ENCODE measurements at regions not wholly inside any gene's neighbourhood (a gene's known extent, or its start where the extent isn't known, plus 50 kb on each side); places are given as distances from the start of the nearest gene placed in this dataset.

DNA sequence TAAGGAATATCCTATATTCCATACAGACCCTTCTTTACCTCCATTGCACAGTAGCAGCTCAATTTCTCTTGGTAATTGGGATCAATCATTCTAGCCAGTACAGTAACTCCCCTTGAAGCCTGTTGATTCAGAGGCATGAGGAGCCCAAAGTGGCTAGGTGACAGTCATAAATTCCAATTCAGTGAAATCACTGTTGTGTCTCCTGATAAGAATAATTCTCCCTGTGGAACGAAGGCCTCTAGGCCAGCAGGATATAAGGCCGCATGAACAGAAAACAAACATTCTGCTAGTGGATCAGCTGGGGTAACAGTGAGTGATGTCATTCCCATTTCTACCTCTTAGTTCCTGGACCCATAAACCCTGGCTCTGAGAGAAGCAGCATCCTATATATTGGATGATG lies 696.3 kb downstream of the NR2F2 start:
- no peak for DNase-seq

DNA sequence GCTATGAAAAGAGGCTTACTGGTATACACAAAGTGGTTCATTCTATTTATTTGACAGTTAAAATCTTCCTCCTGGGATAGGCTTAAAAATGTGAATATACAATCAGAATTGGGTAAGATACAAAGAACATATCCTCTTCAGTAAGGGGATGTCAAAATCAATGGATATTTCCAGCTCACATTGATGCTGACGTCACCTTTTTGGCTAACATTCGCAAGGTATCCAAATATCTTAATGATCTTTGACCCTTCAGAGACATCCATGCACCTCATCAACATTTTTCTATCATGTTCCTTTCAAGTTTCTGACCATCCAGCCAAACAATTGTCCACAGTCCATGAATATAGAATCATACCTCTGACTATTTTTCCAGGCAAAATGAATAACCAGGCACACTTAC lies 697.3 kb downstream of the NR2F2 start:
- no peak for DNase-seq

DNA sequence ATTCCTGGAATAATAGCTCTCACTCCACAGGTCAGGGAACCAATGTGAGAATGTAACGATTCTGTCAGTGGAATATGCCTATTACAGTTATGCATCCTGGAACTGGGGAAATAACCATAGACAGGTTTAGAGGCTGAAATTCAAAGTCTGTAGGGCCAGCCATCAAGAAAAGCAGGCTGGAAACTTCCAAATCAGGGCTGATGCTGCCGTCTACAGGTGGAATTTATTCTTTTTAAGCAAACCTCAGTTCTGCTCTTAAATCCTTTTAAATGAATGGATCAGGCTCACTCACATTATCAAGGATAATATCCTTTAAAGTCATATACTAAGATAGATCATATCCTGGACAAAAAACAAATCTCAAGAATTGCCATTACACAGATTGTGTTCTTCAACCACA lies 699.8 kb downstream of the NR2F2 start:
- no peak for DNase-seq

DNA sequence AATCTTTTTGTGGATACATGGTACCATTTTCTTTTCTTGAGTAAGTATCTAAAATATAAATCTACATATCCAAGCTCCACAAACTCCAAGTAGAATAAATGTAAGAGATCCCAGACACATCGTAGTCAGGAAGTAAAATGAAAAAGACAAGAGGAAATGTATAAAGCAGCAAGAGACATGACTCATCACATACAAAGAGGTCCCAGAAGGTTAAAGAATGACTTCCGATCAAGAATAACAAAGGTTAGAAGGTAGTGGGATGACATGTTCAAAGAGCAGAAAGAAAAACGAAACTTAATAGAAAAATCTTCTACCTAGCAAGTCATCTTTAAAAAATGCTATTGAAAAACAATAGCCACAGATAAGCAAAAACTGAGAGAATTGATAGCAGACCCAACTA lies 705.8 kb downstream of the NR2F2 start:
- DNase-seq = no peak

DNA sequence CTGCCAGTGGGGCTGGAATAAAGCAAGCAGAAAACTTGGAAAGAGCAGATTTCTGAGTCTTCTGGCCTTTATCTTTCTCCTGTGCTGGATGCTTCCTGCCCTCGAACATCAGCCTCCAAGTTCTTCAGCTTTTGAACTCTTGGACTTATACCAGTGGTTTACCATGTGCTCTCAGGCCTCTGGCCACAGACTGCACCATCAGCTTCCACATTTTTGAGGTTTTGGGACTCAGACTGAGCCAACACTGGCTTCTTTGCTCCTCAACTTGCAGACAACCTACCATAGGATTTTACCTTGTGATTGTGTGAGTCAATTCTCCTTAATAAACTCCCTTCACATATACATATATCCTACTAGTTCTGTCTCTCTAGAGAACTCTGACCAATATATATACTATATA lies 706.6 kb downstream of the NR2F2 start:
- no peak for DNase-seq

DNA sequence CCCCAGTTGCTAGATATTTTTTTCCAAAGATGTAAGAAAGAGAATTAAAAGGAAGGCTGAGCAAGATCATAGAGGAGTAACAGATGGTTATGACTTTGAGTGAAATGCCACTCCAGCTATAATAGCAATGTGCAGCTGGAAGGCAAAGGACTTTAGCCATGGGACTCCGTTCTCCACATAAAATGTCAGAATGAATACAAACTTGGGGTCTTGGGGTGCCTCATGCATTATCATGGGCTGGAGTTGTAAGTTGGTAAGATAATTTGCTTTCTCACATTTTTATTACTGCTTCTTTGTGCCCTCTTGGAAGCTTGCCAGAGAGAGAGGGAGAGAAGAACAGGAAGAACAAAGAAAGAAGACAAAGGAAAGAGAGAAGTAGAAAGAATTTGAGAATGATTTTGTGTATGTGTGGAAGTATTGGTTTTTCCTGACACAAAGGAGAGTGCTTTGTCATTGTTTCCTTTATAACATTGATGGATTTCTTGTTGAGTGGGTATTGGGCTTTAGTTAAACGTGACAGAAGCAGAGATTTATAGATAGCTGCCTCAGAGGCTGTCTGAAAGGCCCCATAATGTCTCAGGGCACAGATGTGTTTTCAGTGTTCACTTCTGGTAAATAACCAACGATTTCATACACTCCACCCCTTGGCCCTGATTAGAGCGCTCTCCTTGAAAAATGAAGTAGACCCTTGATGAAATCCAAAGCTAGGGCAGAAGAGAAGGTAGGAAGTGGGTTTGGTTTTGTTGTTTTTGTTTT lies 715.3 kb downstream of the NR2F2 start:
- DNase-seq = no peak

DNA sequence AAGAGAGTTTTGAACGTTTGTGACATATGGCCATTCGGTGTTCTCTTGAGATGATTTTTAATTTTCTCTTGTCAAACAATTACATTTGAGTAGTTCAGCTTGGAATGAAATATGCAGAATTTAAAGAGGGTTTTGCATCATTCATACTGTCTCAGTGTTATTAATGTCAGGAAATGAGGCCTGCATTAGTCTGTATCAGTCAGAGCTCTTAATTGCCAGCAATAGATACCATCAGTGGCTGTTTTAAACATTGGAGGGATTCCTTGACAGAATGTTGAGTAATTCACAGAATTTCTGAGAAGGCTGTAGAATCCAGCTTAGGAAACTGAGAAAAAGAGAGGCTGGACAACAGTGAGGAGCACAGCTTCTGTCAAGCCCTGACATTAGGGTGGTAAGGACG lies 722.0 kb downstream of the NR2F2 start:
- no peak for DNase-seq

DNA sequence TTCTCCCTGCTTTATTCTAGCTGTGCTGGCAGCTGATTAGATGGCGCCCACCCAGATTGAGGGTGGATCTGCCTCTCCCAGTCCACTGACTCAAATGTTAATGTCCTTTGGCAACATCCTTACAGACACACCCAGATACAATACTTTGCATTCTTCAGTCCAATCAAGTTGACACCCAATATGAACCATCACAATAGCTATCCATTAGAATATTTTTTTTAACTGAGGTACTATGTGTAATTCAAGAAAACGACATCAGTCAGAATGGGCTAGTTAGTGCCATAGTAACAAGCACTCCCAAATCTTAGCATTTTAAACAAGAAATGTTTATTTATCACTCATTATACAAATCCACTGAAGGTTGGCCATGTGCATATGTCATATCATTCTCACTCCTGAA lies 723.1 kb downstream of the NR2F2 start:
- DNase-seq = no peak

DNA sequence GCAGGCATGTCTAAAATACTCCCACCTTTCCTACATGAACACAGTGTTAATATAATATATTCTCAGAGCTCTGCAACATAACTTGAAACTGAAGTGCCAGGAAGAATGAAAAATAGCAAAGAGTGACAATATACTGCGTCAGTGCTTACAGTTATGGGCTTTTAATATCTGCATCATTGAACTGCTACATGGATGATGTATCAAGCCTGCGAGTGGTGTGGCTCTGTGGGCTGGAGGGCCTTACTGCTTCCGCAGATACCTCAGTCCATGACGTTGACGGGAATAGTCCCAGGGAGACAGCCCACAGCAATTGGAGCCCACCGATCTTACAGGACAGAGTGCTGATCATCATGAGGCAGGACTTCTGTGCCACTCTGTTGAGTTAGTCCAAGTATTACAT lies 727.0 kb downstream of the NR2F2 start:
- no peak for DNase-seq

DNA sequence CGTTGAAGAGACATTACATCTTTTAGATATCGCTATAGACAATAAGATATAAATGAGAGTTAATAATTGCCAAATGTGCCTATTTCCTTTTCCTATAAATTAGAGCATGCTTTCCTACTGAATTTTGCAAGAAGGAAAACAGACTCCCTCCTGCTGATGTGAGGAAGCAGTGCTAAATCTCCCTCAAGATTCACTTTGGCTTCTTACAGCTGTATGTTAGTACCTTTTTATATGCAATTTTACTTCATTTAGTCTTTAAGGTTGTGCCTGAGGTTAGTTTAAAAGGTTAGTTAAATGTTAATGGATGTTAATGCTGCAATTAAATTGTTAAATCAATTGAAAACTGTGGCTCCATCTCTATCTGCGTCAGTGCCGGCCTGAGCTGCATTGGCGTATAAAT lies 728.8 kb downstream of the NR2F2 start:
- no peak for DNase-seq

DNA sequence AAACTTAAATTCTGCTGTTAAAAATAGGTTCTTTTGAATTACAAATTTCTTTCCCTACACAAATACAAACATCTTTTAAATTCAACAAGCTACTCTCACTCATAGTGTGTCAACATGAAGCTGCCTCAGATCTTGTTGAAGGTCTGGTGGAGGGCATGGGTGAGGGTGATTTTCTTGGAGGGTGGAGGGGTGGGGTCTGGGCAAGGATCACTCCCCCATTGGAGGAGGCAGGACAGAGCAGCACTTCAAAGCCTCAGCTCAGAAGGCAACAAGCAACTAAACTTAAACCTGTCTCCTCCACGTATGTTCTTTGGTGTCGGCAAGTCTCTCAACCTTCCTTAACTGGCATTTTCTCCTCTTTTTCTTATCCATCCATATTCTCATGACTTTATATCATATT lies 730.9 kb downstream of the NR2F2 start:
- no peak for DNase-seq

DNA sequence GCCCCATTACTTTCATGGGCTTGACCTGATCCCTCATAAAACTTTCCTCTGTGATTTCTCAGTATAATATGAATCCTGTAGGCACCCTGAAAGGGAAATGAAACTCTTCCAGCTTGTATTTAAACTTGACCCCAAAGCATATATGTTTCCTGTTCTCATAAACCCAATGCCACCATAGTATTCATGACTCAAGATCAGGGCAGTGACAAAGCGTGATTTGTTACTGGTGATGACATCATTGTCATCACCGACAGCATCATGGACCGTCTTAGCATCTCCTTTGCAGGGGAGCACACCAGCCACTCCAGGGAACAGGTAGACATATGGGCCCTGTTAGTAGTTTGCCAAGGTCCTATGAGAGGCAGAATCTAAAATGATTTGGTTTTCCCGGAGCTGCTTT lies 741.2 kb downstream of the NR2F2 start:
- no peak for DNase-seq

DNA sequence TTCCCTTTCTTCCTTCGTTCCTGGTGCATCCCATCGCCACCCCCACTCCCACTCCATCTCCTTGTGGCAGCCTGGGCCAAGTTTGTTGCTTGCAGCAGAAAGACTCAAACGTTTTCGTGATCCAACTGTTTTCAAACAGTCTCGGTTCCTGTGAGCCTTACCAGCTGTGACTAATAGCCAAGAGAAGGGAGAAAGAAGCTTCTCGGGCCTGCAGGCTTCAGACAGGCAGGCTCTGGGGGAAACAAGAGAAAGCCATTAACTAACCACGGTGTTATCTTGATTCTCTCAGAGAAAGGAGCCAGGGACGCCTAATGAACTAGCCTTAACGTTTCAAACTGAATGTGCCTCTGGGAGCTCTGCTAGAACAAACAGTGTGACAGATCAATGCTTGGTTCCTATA lies 742.0 kb downstream of the NR2F2 start:
- DNase-seq = no peak

DNA sequence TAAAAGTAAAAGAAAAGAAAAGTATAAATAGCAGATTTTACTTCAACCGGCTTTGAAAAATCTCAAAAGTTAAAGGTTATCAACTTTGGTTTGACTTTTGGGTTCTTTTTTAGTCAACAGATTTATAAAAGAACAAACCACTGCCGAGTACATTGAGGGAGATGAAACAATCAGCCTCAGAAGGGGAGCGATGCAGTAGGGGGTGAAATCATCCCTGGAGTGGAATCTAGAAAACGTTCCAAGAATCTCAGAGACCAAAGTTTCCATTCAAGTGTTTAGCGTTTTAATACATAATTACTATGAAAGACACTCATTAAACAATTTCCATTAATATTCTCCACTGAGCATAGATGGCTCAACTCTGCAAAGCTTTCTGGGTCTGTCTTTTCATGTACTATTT lies 745.5 kb downstream of the NR2F2 start:
- no peak for DNase-seq

DNA sequence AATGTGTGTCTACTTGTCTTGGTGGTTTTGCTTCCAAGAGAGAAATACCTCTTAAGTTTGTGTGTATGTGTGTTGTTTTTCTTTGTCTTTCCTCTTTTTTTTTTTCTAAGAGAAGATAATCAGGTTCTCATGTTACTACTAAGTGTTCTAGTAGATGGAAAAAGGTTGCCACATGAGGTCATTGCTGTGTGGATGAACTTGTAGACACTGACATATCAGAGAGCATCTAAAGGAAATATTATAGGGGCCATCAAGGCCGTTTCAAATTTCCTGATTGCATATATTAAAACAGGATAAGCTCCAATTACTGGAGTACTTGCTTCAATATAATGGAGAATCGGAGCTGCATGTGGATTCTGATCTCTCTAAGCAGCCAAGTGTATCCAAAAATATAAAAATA lies 747.5 kb downstream of the NR2F2 start:
- DNase-seq = no peak

DNA sequence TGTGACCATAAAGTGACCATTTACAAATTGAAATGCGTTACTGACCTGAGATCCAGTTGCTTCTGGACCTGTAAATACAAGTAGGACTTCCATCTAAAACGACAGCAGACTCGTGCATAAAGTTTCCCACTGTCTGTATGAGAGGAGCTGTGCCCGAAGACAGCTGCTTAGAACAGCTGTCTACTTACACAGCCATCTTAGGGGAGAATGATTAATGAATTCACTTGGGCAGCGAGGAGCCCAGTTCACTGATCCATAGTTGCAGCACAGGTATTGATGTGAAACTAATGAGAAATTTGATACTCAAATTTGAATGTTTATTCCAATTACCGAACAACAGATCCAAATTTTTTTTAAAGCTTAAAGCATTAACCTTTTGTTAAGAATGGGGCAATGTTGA lies 748.1 kb downstream of the NR2F2 start:
- DNase-seq = no peak

DNA sequence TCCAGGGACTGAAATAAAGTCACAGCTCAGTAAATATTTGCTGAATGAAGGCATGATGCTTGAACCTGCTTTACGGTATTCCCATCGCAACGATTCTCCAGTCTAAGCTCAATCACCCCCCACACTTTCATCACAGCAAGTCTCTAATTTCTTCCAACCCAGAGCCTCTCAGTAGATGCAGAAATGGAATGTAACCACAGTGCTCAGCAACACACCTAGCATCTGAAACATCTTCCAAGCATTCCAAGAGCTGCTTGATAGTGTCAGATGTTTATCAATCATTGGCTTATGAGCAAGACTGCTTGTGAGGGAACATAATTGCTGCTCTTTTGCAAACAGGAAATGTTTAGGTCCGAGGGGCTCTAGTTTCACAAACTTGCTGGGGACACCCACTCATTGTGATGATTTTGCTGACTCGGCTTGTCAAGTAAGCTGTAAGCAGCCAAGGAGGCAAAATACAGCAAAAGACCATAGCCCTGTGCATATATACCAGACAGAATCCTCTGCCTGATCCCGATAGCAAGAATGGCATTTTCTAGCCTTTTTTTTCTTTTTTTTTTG lies 751.2 kb downstream of the NR2F2 start:
- DNase-seq = no peak

DNA sequence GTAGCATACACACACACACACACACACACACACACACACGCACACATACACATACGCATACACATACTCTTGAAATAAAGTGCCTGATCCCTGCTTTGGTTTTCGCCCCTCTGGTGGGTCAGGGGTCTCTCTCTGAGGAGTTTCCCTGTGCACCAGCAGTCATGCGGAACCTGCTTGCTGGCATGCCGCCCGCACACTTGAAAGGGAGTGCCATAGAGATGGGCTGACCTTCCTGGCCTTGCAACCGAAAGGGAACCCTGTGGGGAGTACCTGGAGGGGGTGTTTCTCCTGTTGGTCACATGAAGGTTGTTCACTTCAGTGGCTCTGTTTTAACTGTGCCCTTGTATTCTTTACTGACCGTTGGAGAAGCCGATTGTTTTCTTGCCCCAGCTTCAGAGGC lies 752.3 kb downstream of the NR2F2 start:
- no peak for DNase-seq

DNA sequence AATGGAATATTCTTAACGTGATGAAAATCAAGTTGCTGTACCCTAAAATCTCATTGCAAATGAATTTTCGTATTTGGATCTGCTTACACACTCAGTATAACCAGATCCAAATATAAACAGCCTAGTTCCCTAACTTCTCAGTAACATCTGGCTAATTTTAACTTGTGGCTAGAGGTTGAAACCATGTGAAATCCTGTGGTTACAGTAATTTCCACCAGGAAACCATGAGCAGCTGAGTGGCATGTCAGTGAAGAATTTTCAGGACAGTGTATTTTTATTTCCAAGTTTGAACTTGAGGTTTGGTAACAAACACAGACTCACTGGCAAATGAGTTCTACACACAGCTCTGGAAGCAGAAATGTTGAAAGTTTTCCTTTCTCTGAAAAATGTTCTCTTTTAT lies 754.1 kb downstream of the NR2F2 start:
- DNase-seq = no peak

DNA sequence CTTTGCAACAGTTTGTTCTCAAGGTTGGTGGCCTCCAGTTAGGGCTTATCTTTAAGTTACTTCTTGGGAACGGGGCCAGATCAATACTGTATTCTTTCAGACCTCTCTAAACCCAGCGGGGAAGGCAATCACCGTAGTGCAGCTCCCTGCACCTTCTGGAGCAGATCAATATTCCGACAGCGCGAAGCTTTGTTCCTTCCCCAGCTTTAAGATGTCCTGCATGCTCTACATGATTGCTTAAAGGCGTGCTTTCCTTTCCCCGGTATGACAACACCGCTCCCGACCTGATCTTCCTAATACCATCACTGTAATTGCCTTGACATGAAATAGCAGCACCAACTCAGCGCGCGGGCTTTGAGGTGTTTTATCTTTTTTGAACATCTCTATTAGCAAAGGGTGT lies 755.2 kb downstream of the NR2F2 start:
- no peak for DNase-seq

DNA sequence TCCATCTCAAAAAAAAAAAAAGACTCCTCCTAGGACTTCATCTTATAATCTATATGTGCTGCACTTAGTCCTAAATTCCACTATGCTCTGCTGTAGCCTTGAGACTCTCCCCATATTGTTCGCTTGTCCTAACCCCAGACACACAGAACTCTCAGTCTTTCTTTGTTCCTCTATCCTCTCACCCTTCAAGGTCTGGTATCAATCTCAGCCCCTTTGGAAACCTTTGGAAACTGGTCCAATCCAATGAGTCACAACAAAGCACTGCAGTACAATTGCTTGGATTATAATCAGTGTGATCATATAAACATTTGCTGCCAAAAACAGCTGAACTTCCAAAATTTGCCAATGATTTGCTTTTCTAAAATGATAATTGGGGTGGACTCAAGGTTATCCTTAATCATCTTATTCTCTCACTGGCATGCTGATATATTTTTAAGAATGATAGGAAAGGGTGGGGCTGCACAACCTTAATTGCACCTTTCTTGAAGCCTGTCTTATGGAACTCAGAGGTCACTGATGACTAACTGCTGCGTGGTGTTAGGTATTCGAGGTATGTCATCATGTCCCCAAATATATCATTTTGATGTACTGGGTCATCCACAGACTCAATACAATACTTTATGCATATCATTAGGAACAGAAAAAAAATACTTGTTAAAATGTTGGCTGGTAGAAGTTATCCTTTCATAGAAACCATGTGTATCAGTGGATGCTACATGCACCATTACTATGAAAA lies 756.7 kb downstream of the NR2F2 start:
- DNase-seq = no peak

DNA sequence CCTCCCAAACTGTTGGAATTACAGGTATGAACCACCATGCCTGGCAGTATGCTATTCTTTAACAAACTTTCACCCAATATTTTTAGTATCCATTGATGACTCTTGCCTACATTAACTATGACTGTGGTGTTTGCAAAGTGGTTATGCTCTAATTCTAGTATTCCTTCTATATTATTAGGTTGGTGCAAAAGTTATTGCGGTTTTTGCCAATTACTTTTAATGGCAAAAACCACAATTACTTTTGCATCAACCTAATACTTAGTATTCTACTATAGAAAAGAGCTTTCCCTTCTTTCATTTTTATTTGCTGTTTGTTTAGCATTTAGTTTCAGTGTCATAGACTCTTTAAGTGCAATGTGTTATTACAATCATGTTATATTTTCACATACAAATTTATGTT lies 760.6 kb downstream of the NR2F2 start:
- DNase-seq = no peak

DNA sequence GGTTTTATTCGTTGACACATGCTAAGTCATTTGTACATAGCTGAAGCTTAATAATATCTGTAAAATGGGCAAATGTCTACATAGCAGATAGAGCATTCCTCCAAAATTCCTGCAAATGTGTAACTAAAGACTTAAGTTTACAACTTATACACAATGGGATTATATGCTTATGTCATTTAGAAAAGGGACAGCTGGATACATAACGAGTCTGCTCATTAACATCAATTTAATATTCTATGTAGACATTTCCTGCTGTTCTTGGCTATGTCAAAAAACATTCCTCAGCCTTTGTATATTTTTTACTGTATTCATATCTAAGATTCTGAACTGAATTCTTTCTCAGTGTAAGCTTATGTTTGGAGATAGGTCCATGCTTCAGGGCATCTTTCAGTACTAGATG lies 762.2 kb downstream of the NR2F2 start:
- DNase-seq = no peak

DNA sequence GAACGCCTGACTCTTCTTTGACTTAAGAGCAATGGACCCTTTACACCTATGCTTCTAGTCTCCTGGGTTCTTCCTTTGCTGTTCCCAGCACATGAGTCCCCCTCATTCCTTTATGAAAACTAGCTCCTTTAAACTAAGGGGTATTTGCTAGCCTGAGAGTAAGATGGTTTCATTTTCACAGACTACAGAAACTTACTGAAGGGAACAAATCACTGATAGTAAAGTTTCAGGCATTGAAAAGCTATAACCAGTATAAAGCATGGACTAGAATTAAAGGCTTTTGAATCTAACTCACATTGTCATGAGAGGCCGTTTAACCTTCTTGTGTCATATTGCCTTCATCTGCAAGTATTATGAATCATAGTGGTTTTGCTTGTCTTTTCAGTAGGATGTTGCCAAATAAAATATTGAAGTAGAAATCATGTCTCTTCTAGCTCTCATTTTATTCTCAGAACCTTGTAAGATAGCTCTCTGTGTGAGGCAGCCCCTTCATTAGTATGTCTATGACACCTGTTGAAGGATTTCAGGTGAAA lies 765.9 kb downstream of the NR2F2 start:
- no peak for DNase-seq

Measured in skin of body (tissue), 1 donor.